ENCODE measurements at regions not wholly inside any gene's neighbourhood (a gene's known extent, or its start where the extent isn't known, plus 50 kb on each side); places are given as distances from the start of the nearest gene placed in this dataset.

DNA sequence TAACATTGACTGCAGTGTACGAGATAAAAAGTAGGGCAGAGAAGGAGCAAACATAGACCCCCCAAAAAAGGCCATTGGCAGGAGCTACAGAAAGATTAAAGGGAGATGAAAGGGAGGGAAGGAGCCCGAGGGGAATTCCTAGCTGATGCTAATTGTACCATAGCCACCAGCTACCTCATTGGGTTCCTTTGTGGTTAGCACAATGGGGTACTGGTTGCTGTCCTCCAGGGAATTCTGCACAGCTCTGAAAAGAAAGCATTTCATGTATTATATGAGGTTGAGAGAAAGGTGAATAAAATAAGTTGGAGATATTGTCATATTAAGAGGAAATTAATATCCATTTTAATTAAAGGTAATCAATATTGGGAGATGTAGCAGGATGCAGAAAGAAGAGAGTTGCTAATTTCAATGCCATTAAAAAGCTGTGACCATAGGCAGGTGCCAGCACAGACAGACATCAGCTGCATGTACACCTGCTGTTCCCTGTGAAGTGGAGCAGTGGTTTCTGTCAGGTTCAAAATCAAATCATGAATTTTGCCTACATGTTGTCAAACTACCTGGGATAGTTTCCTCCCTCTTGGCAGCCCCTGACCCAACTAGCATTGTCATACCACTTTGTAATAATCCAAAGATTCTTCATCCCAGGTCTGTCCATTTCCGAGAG lies 185.4 kb upstream of the DLGAP1 start:
- Histone ChIP-seq H3K27ac (peak overlapping the region; percentile 73), H4K20me1 (ENCODE audit: insufficient read depth) (no peaks in the 10 kb centered on the region), H3K4me1 (ENCODE audit: low read depth, poor library complexity, severe bottlenecking) (peaks cover 42% of the 10 kb centered on the region), H2AFZ (ENCODE audit: low read depth) (no peak overlapping the region; the same call in 1 of the 2 replicates), H3K9ac (peak overlapping the region; percentile 6; the same call in 1 of the 2 replicates), H3K79me2 (ENCODE audit: insufficient read depth, low read depth) (no peaks in the 10 kb centered on the region), H3K36me3 (ENCODE audit: insufficient read depth) (no peaks in the 10 kb centered on the region), H3K4me2 (peak overlapping the region; percentile 65), H3K4me3 (IDR thresholded peaks at IDR 0.05; ENCODE audit: insufficient read depth, low read depth, low read length) (no peak overlapping the region), H3K27me3 (ENCODE audit: insufficient read depth, low read depth) (no peaks in the 10 kb centered on the region)
- TF ChIP-seq, protein P1, sequence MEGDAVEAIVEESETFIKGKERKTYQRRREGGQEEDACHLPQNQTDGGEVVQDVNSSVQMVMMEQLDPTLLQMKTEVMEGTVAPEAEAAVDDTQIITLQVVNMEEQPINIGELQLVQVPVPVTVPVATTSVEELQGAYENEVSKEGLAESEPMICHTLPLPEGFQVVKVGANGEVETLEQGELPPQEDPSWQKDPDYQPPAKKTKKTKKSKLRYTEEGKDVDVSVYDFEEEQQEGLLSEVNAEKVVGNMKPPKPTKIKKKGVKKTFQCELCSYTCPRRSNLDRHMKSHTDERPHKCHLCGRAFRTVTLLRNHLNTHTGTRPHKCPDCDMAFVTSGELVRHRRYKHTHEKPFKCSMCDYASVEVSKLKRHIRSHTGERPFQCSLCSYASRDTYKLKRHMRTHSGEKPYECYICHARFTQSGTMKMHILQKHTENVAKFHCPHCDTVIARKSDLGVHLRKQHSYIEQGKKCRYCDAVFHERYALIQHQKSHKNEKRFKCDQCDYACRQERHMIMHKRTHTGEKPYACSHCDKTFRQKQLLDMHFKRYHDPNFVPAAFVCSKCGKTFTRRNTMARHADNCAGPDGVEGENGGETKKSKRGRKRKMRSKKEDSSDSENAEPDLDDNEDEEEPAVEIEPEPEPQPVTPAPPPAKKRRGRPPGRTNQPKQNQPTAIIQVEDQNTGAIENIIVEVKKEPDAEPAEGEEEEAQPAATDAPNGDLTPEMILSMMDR (conservative IDR thresholded peaks at IDR 0.05; ENCODE audit: low read depth, low read length) = no peak

DNA sequence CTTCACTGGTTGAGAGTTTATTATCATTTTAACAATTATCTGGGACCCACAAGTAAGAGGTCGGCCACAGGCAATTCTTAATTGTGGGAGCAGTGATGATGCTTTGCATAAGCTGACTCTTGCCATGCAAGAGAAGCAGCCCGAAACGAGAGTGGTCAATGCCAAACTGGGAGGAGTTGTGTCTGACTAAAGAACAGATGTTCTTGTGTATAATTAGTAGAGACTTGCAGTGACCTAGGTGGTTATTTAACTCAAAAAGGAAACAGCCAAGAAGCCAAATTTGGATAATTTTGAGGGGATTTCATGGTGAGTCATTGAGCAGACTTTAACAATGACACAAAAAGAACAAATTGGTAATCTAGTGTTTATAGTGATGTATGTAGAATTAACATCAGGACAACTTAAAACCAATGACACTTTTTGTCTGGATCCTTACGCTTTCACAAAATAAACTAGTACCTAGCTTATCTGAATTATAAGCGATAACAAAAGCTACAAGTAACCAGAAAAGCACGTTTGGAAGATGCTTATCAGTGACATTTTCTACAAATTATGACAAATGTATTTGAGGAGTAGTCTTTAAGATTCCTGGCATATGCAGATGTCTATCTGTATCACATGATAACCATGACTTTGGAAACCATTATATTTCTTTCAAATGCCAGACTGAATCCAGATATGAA lies 184.7 kb upstream of the DLGAP1 start:
- no peaks in the 10 kb centered on the region for H4K20me1 ChIP-seq (ENCODE audit: insufficient read depth)
- no peaks in the 10 kb centered on the region for H3K27me3 ChIP-seq (ENCODE audit: insufficient read depth, low read depth)
- H3K79me2 ChIP-seq (ENCODE audit: insufficient read depth, low read depth) = no peaks in the 10 kb centered on the region
- peaks cover 42% of the 10 kb centered on the region for H3K4me1 ChIP-seq (ENCODE audit: low read depth, poor library complexity, severe bottlenecking)
- peak overlapping the region; percentile 73 for H3K27ac ChIP-seq
- no peaks in the 10 kb centered on the region for H3K36me3 ChIP-seq (ENCODE audit: insufficient read depth)
- TF ChIP-seq, protein P1 (conservative IDR thresholded peaks at IDR 0.05; ENCODE audit: low read depth, low read length) = no peak
- H3K9ac ChIP-seq = peak overlapping the region; percentile 6; the same call in 1 of the 2 replicates
- H3K4me2 ChIP-seq = peak overlapping the region; percentile 65
- H2AFZ ChIP-seq (ENCODE audit: low read depth) = peak overlapping the region; percentile 4; the same call in 1 of the 2 replicates
- H3K4me3 ChIP-seq (IDR thresholded peaks at IDR 0.05; ENCODE audit: insufficient read depth, low read depth, low read length) = no peak overlapping the region

DNA sequence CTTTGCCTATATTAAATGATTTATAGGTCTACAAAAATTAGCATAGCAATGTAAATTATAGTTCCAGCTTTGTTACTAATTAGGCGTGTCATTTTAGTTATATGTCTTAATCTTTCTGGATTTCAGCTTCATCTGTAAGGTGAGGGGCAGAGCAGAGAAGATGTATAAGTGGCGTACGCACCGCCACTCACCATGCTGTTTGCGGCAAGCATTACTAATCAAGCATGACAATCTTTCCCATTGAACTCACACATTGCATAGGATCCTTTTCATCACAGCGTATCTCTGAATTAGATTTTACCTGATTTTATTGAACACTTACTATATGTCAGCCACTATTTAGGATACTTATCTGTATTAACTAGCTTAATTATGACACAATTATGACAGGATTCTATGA lies 183.6 kb upstream of the DLGAP1 start:
- no peaks in the 10 kb centered on the region for H4K20me1 ChIP-seq (ENCODE audit: insufficient read depth)
- no peak overlapping the region for H3K4me3 ChIP-seq (IDR thresholded peaks at IDR 0.05; ENCODE audit: insufficient read depth, low read depth, low read length)
- peak overlapping the region; percentile 4; the same call in 1 of the 2 replicates for H2AFZ ChIP-seq (ENCODE audit: low read depth)
- H3K79me2 ChIP-seq (ENCODE audit: insufficient read depth, low read depth) = no peaks in the 10 kb centered on the region
- peaks cover 42% of the 10 kb centered on the region for H3K4me1 ChIP-seq (ENCODE audit: low read depth, poor library complexity, severe bottlenecking)
- no peaks in the 10 kb centered on the region for H3K27me3 ChIP-seq (ENCODE audit: insufficient read depth, low read depth)
- peak overlapping the region; percentile 73; the same call in 1 of the 2 replicates for H3K27ac ChIP-seq
- TF ChIP-seq, protein P1 (conservative IDR thresholded peaks at IDR 0.05; ENCODE audit: low read depth, low read length) = no peak
- H3K36me3 ChIP-seq (ENCODE audit: insufficient read depth) = no peaks in the 10 kb centered on the region
- no peak overlapping the region for H3K9ac ChIP-seq
- H3K4me2 ChIP-seq = peak overlapping the region; percentile 65

DNA sequence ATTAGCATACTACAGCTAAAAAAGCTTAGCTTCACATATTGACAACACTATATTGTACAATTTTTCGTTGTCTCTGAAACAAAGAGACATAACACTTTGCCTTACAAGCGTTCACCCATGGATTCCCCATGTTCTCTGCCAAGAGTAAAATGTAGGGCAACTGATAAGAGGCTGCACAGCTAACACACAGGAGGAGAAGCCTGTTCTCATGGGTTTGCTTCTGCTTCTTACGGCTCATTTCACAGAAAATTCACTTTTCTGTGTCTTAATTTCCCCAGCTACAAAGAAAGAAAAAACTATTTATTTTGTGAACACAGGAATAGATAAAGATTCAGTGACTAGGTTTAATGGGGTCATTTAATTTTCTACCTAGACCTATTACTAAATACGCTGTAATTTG lies 182.8 kb upstream of the DLGAP1 start:
- Histone ChIP-seq H4K20me1 (ENCODE audit: insufficient read depth) (no peaks in the 10 kb centered on the region), H3K27me3 (ENCODE audit: insufficient read depth, low read depth) (no peaks in the 10 kb centered on the region), H3K79me2 (ENCODE audit: insufficient read depth, low read depth) (no peaks in the 10 kb centered on the region), H3K9ac (no peak overlapping the region), H3K4me1 (ENCODE audit: low read depth, poor library complexity, severe bottlenecking) (peaks cover 42% of the 10 kb centered on the region), H3K27ac (no peak overlapping the region), H3K4me3 (IDR thresholded peaks at IDR 0.05; ENCODE audit: insufficient read depth, low read depth, low read length) (no peak overlapping the region), H3K4me2 (no peak overlapping the region), H2AFZ (ENCODE audit: low read depth) (no peak overlapping the region), H3K36me3 (ENCODE audit: insufficient read depth) (no peaks in the 10 kb centered on the region)
- TF ChIP-seq, protein P1 (conservative IDR thresholded peaks at IDR 0.05; ENCODE audit: low read depth, low read length) = no peak

Data from KMS-11 (cell line).